ENCODE measurements at regions not wholly inside any gene's neighbourhood (a gene's known extent, or its start where the extent isn't known, plus 50 kb on each side); places are given as distances from the start of the nearest gene placed in this dataset.

DNA sequence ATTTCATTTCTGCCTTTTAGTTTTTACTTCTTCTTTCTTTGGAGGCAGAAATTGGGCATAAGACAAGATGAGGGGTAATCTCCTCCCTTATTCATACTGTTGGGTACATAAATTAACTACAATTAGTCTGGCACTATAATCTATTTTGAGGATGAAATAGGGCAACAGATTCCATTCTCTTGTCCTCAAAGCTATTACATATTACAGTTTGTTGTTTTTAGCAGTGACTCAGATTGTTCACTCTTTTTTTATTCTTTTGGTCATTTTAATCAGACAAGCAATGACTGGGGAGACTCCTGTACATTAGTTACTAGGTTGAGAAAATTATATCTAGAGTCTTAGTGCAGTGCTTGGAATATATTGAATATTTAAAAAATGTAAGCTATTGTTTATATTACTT lies 556.0 kb downstream of the OTOL1 start:
- TF ChIP-seq, protein P1, sequence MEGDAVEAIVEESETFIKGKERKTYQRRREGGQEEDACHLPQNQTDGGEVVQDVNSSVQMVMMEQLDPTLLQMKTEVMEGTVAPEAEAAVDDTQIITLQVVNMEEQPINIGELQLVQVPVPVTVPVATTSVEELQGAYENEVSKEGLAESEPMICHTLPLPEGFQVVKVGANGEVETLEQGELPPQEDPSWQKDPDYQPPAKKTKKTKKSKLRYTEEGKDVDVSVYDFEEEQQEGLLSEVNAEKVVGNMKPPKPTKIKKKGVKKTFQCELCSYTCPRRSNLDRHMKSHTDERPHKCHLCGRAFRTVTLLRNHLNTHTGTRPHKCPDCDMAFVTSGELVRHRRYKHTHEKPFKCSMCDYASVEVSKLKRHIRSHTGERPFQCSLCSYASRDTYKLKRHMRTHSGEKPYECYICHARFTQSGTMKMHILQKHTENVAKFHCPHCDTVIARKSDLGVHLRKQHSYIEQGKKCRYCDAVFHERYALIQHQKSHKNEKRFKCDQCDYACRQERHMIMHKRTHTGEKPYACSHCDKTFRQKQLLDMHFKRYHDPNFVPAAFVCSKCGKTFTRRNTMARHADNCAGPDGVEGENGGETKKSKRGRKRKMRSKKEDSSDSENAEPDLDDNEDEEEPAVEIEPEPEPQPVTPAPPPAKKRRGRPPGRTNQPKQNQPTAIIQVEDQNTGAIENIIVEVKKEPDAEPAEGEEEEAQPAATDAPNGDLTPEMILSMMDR (IDR thresholded peaks at IDR 0.05; ENCODE audit: insufficient read depth, low read depth, low read length), result no peak
- Histone ChIP-seq H3K4me3 (ENCODE audit: low read depth, low read length) (no peak overlapping the region), H3K36me3 (ENCODE audit: control insufficient read depth, insufficient read depth, low read length) (no peaks in the 10 kb centered on the region), H3K27me3 (ENCODE audit: control insufficient read depth, insufficient read depth, low read length) (no peaks in the 10 kb centered on the region)
- CTCF ChIA-PET, result no interaction called here
- peak; percentile 5 for DNase-seq (ENCODE audit: low read depth)
- POLR2A ChIA-PET, result no interaction called here

- CTCF ChIA-PET, result interaction anchor here (1.2 kb wide), 1 partner anchor 13 kb away, joined by 3 read pairs; no protein-coding TSS in a partner anchor
- POLR2A ChIA-PET, result no interaction called here
- Histone ChIP-seq H3K4me3 (ENCODE audit: low read depth, low read length) (no peak overlapping the region), H3K36me3 (ENCODE audit: control insufficient read depth, insufficient read depth, low read length) (no peaks in the 10 kb centered on the region), H3K27me3 (ENCODE audit: control insufficient read depth, insufficient read depth, low read length) (no peaks in the 10 kb centered on the region)
- TF ChIP-seq, protein P1 (IDR thresholded peaks at IDR 0.05; ENCODE audit: insufficient read depth, low read depth, low read length), result no peak
- no peak for DNase-seq (ENCODE audit: low read depth)
Measured at GRCh38 chr3:162072656-162073164, 576.1 kb downstream of the OTOL1 start.

DNA sequence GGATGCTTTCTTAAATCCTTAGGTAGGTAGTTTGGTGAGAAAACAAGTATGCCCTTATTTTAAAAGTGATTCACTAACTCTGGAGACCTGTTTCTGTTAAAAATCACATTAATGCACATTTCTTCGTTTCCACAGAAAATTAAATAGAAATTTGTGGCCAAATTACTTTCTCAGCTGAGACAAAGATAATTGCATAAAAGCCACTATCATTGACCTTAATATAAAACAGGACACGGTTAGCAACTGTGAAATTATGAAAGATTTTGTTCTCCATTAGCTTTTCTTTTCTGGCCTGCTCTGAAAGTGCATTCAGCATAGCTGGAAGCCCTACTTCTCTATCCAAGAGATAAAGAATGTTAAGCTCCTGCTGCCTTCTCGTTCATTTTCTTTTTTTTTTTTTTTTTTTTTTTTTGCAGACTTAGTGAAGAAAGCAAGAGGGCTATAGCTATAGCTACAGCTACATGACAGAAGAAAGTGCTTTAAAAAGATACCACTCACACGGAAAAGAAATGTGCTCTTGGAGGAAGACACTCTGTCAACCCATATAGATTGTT lies 576.9 kb downstream of the OTOL1 start:
- Histone ChIP-seq H3K4me3 (ENCODE audit: low read depth, low read length) (no peak overlapping the region), H3K36me3 (ENCODE audit: control insufficient read depth, insufficient read depth, low read length) (no peaks in the 10 kb centered on the region), H3K27me3 (ENCODE audit: control insufficient read depth, insufficient read depth, low read length) (no peaks in the 10 kb centered on the region)
- POLR2A ChIA-PET, result interaction anchor here (0.6 kb wide), 1 partner anchor 176 kb away, joined by 12 read pairs; no protein-coding TSS in a partner anchor
- CTCF ChIA-PET, result interaction anchor here (1.2 kb wide), 1 partner anchor 14 kb away, joined by 3 read pairs; no protein-coding TSS in a partner anchor
- TF ChIP-seq, protein P1 (IDR thresholded peaks at IDR 0.05; ENCODE audit: insufficient read depth, low read depth, low read length), result no peak
- no peak for DNase-seq (ENCODE audit: low read depth)

- no peak overlapping the region for H3K4me3 ChIP-seq (ENCODE audit: low read depth, low read length)
- ChIA-PET CTCF (no interaction called here), POLR2A (no interaction called here)
- TF ChIP-seq, protein P1 (IDR thresholded peaks at IDR 0.05; ENCODE audit: insufficient read depth, low read depth, low read length), result no peak
- no peak for DNase-seq (ENCODE audit: low read depth)
- no peaks in the 10 kb centered on the region for H3K27me3 ChIP-seq (ENCODE audit: control insufficient read depth, insufficient read depth, low read length)
- no peaks in the 10 kb centered on the region for H3K36me3 ChIP-seq (ENCODE audit: control insufficient read depth, insufficient read depth, low read length)
Measured at GRCh38 chr3:162077108-162077507, 580.5 kb downstream of the OTOL1 start.

DNA sequence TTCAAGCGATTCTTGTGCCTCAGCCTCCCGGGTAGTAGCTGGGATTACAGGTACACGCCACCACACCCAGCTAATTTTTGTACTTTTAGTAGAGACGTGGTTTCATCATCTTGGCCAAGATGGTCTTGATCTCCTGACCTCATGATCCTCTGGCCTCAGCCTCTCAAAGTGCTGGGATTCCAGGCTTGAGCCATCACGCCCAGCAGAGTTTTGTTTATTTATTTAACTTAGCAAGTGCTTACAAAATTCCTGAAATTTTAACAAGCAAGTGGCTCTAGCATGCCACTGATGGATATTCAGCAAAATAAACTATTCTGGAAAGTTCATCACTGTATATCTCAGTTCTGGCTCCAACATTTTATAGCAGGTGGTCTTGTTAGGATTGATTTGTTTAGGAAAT lies 585.9 kb downstream of the OTOL1 start:
- H3K27me3 ChIP-seq (ENCODE audit: control insufficient read depth, insufficient read depth, low read length), result no peaks in the 10 kb centered on the region
- ChIA-PET POLR2A (no interaction called here), CTCF (no interaction called here)
- H3K4me3 ChIP-seq (ENCODE audit: low read depth, low read length), result no peak overlapping the region
- H3K36me3 ChIP-seq (ENCODE audit: control insufficient read depth, insufficient read depth, low read length), result no peaks in the 10 kb centered on the region
- peak; percentile 10 for DNase-seq (ENCODE audit: low read depth)
- TF ChIP-seq, protein P1 (IDR thresholded peaks at IDR 0.05; ENCODE audit: insufficient read depth, low read depth, low read length), result no peak
